Endothelial cell of umbilical vein (primary cell): ENCODE measurements at regions not wholly inside any gene's neighbourhood (a gene's known extent, or its start where the extent isn't known, plus 50 kb on each side); places are given as distances from the start of the nearest gene placed in this dataset.

ENCODE experiments used
- BruUV-seq: library from RNA; stranded (reverse); fragments of 400-500 nt; replicated peaks from 2 replicates; lab custom pipeline; 2021; lab: Mats Ljungman, UMichigan
- CTCF ChIA-PET: fragments of 300-600, 350-600 bp; sonication (Branson Sonifier 250); formaldehyde crosslinking; loops from one replicate; lab custom pipeline; 2021; ENCODE audit warnings: antibody characterized with exemption, inconsistent platforms; lab: Charles Lee
- POLR2A ChIA-PET: fragments of 300-600, 350-600 bp; sonication (Branson Sonifier 250); formaldehyde crosslinking; loops from one replicate; lab custom pipeline; 2021; ENCODE audit warnings: antibody characterized with exemption, inconsistent platforms; lab: Charles Lee
- DNase-seq: peaks from one replicate; pipeline ENCODE4 v3.0.0-alpha.2; 2011; ENCODE audit warnings: low read depth, low spot score
- FAIRE-seq: peaks from 2 replicates; lab custom pipeline; 2011; peaks lifted over from hg19 to GRCh38; lab: Jason Lieb, UNC
- H2AFZ ChIP-seq: 2 replicates; pipeline ENCODE4 v1.6.0; 2012; ENCODE audit warnings: low read depth, low read length, control low read depth, inconsistent platforms
- H3K27ac ChIP-seq: 2 replicates; pipeline ENCODE4 v1.5.1; 2011; ENCODE audit warnings: low read depth, mild to moderate bottlenecking, control low read depth, low read length, moderate library complexity; ENCODE audit not compliant: insufficient read depth
- H3K27me3 ChIP-seq, 2 experiments: 2 replicates each; pipeline versions ENCODE4 v1.6.0 to v1.6.1; 2011; ENCODE audit warnings: low read length in 2 of 2, mixed read lengths in 1 of 2; ENCODE audit not compliant: control insufficient read depth in 2 of 2, insufficient read depth in 2 of 2
- H3K36me3 ChIP-seq, 2 experiments: 2 replicates in 1 of 2; 3 replicates in 1 of 2; pipeline ENCODE4 v1.5.1; 2011; ENCODE audit warnings: low read length in 2 of 2, mild to moderate bottlenecking in 1 of 2, moderate library complexity in 1 of 2; ENCODE audit not compliant: control insufficient read depth in 2 of 2, insufficient read depth in 2 of 2; ENCODE audit errors: extremely low read depth in 1 of 2
- H3K4me1 ChIP-seq: 3 replicates; pipeline ENCODE4 v1.5.1; 2011; ENCODE audit warnings: mild to moderate bottlenecking, low read length; ENCODE audit not compliant: control insufficient read depth, insufficient read depth; ENCODE audit errors: extremely low read depth
- H3K4me2 ChIP-seq: 2 replicates; pipeline ENCODE4 v1.6.1; 2011; ENCODE audit warnings: low read length, control low read depth, mixed read lengths; ENCODE audit not compliant: insufficient read depth
- H3K4me3 ChIP-seq, 3 experiments: fragments of 200-600 bp in 1 of 3; sonication (generic), shearing (Covaris generic) in 1 of 3; replicated peaks in 1 of 3; 2 replicates each; pipeline ENCODE4 v1.5.1; 2011 to 2016; ENCODE audit warnings: control low read depth in 3 of 3, low read length in 3 of 3, mild to moderate bottlenecking in 2 of 3, inconsistent platforms in 1 of 3, low read depth in 1 of 3, moderate library complexity in 1 of 3; ENCODE audit not compliant: insufficient read depth in 1 of 3
- H3K79me2 ChIP-seq: 2 replicates; pipeline ENCODE4 v1.6.0; 2012; ENCODE audit warnings: low read length, inconsistent platforms; ENCODE audit not compliant: control insufficient read depth, insufficient read depth
- H3K9ac ChIP-seq: replicated peaks from 2 replicates; pipeline ENCODE3; 2011; ENCODE audit warnings: low read length, control low read depth; ENCODE audit not compliant: insufficient read depth; ENCODE audit errors: extremely low read depth
- H3K9me1 ChIP-seq: replicated peaks from 3 replicates; pipeline ENCODE4 v1.6.0; 2011; ENCODE audit warnings: mild to moderate bottlenecking, low read length; ENCODE audit not compliant: control insufficient read depth, insufficient read depth; ENCODE audit errors: extremely low read depth
- H3K9me3 ChIP-seq: replicated peaks from 2 replicates; pipeline ENCODE4 v1.5.1; 2012; ENCODE audit warnings: low read length, inconsistent platforms; ENCODE audit not compliant: control insufficient read depth, insufficient read depth
- H4K20me1 ChIP-seq: replicated peaks from 2 replicates; pipeline ENCODE3; 2011; ENCODE audit warnings: mild to moderate bottlenecking, low read length; ENCODE audit not compliant: control insufficient read depth, insufficient read depth; ENCODE audit errors: extremely low read depth
- EZH2 ChIP-seq: IDR thresholded peaks from 2 replicates; pipeline ENCODE4 v1.6.1; 2012; ENCODE audit warnings: borderline replicate concordance, low read depth, mild to moderate bottlenecking, moderate library complexity, low read length, inconsistent platforms; ENCODE audit not compliant: severe bottlenecking
- FOS ChIP-seq: IDR thresholded peaks from 2 replicates; pipeline ENCODE4 v1.6.1; 2011; ENCODE audit warnings: mild to moderate bottlenecking, low read length, moderate library complexity, borderline replicate concordance; ENCODE audit not compliant: insufficient read depth
- GATA2 ChIP-seq: IDR thresholded peaks from 2 replicates; pipeline ENCODE4 v1.7.0; 2011; ENCODE audit warnings: low read depth, mild to moderate bottlenecking, moderate library complexity, mixed read lengths, low read length; ENCODE audit not compliant: insufficient read length, insufficient read depth
- JUN ChIP-seq: IDR thresholded peaks from 2 replicates; pipeline ENCODE4 v1.6.1; 2011; ENCODE audit warnings: borderline replicate concordance, low read depth; ENCODE audit not compliant: insufficient read length, insufficient read depth
- MAX ChIP-seq: IDR thresholded peaks from 2 replicates; pipeline ENCODE4 v1.6.1; 2011; ENCODE audit not compliant: insufficient read depth, insufficient read length
- MYC ChIP-seq: IDR thresholded peaks from one replicate; pipeline ENCODE4 v1.6.1; 2011; ENCODE audit warnings: mild to moderate bottlenecking, low read depth, low read length
- POLR2A ChIP-seq: IDR thresholded peaks from 2 replicates; pipeline ENCODE4 v1.6.1; 2012; ENCODE audit warnings: low read depth, mild to moderate bottlenecking, control low read depth, low read length
- POLR2AphosphoS5 ChIP-seq: IDR thresholded peaks from 2 replicates; pipeline ENCODE4 v1.6.1; 2012; ENCODE audit warnings: low read depth, mild to moderate bottlenecking, control low read depth, low read length, moderate library complexity; ENCODE audit not compliant: insufficient read depth
- dilution Hi-C: fragments of 300-500 bp; cut with MboI; formaldehyde crosslinking; loops from one replicate; pipeline ENCODE4 v1.15.0; 2019; ENCODE audit warnings: low sequenced_read_pairs; ENCODE audit not compliant: extremely low pct_ligation_motif_present
- intact Hi-C: fragments of 100-400 bp; cut with micrococcal nuclease; formaldehyde crosslinking; loops from one replicate; pipeline ENCODE4 v1.10.0; 2022
- TF ChIP-seq, protein P1 (sequence below), 2 donors: IDR thresholded peaks; 1 replicate in 1 of 2; 2 replicates in 1 of 2; pipeline ENCODE4 v1.5.1; 2011; ENCODE audit warnings: low read length in 2 of 2, mild to moderate bottlenecking in 2 of 2, moderate library complexity in 2 of 2, control low read depth in 1 of 2, inconsistent platforms in 1 of 2, low read depth in 1 of 2; ENCODE audit not compliant: insufficient read depth in 1 of 2; ENCODE audit errors: extremely low read depth in 1 of 2

DNA sequence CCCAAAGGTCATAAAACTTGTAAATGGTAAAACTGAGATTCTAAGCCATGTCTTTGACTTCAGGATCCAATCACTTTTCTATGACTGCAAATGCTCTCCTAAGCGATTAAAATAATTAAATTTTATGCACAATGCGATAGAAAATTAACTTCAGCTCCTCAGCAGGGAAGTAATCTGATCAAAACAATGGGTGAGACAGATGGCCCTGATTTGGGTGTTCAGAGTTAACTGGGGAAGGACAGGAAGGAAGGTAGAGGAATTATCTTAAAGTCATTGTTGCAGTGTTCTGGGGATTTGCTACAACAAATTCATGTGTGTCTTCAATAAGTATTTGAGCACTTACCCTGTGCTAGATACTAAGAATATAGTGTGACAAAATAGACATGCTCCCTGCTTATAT, 446.0 kb upstream of the MEX3C start:
- H3K27ac ChIP-seq = no peak overlapping the region
- H3K9me3 ChIP-seq = peaks cover 2% of the 10 kb centered on the region
- no peak for FAIRE-seq
- no peaks in the 10 kb centered on the region for H3K79me2 ChIP-seq
- H3K4me3 ChIP-seq = no peak overlapping the region
- no peak overlapping the region for H3K4me2 ChIP-seq
- H2AFZ ChIP-seq = no peak overlapping the region
- H3K4me1 ChIP-seq = no peaks in the 10 kb centered on the region
- no peaks in the 10 kb centered on the region for H4K20me1 ChIP-seq
- TF ChIP-seq POLR2A (no peak), MYC (no peak), FOS (no peak), MAX (no peak), GATA2 (no peak), JUN (no peak), POLR2AphosphoS5 (no peak), EZH2 (no peak)
- TF ChIP-seq, protein P1, sequence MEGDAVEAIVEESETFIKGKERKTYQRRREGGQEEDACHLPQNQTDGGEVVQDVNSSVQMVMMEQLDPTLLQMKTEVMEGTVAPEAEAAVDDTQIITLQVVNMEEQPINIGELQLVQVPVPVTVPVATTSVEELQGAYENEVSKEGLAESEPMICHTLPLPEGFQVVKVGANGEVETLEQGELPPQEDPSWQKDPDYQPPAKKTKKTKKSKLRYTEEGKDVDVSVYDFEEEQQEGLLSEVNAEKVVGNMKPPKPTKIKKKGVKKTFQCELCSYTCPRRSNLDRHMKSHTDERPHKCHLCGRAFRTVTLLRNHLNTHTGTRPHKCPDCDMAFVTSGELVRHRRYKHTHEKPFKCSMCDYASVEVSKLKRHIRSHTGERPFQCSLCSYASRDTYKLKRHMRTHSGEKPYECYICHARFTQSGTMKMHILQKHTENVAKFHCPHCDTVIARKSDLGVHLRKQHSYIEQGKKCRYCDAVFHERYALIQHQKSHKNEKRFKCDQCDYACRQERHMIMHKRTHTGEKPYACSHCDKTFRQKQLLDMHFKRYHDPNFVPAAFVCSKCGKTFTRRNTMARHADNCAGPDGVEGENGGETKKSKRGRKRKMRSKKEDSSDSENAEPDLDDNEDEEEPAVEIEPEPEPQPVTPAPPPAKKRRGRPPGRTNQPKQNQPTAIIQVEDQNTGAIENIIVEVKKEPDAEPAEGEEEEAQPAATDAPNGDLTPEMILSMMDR (IDR thresholded peaks at IDR 0.05; ENCODE audit: extremely low read depth in 1 of 2, insufficient read depth in 1 of 2, low read depth in 1 of 2, low read length in 2 of 2) = no peak
- ChIA-PET CTCF (no interaction called here), POLR2A (no interaction called here)
- H3K36me3 ChIP-seq = no peaks in the 10 kb centered on the region
- H3K27me3 ChIP-seq = no peaks in the 10 kb centered on the region
- intact Hi-C loops (no loop called here), dilution Hi-C loops (no loop called here)
- BruUV-seq = no TSS peak
- no peaks in the 10 kb centered on the region for H3K9me1 ChIP-seq
- no peak for DNase-seq
- no peak overlapping the region for H3K9ac ChIP-seq
